Epithelial cell of prostate (primary cell): ENCODE measurements at regions not wholly inside any gene's neighbourhood (a gene's known extent, or its start where the extent isn't known, plus 50 kb on each side); places are given as distances from the start of the nearest gene placed in this dataset.

ENCODE experiments used
- DNase-seq: peaks from one replicate; pipeline ENCODE4 v3.0.0-alpha.2; 2011; ENCODE audit warnings: low read depth, low spot score
- H3K27ac ChIP-seq: fragments of 450-650 bp; 2 replicates; pipeline ENCODE4 v1.5.1; 2017; ENCODE audit warnings: mild to moderate bottlenecking

GRCh38 chr13:81821259-81821658 lies 1480.3 kb upstream of the SPRY2 start:
- no peak for DNase-seq
- no peak overlapping the region for H3K27ac ChIP-seq

- H3K27ac ChIP-seq = no peak overlapping the region
- DNase-seq = no peak
These were observed 1459.5 kb upstream of the SPRY2 start for GRCh38 chr13:81800433-81800832.

DNA sequence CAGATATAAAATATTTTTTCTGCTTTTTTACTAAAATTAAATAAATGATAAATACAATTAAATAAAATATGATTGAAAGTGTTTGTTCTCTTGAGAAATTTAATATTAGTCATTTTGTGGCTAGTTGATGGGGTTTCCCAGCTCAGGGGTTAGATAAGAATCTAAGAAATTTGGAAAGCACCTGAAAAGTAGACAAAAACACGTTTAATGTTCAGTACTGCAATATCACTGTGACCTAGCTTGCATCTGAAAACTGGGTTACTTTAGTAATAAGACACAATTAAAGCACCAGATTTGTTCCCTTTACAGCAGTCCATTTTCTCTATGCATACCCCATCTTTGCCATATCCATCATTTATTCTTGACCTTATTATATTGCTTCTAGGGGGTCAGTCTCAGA lies 1454.8 kb upstream of the SPRY2 start:
- no peak for DNase-seq
- H3K27ac ChIP-seq = no peak overlapping the region

GRCh38 chr13:81791641-81792040 lies 1450.7 kb upstream of the SPRY2 start:
- no peak overlapping the region for H3K27ac ChIP-seq
- no peak for DNase-seq

DNA sequence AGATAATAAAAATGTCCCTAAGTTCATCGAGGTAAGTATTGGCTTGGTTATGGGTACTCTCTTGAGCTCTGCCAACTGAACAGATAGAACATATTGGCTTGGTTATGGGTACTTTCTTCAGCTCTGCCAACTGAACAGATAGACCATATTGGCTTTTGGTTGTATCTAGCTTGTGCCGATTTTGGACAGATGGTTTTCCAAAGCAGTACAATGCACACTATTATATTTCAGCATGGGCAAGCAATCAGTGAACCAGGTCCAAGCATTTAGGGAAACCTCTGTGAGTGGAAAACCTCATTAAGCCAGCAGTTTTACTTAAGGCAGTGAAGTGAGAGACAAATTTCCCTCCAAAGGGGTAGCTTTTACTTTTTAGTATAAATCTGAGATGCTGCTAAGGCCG lies 1440.5 kb upstream of the SPRY2 start:
- DNase-seq = no peak
- no peak overlapping the region for H3K27ac ChIP-seq

DNA sequence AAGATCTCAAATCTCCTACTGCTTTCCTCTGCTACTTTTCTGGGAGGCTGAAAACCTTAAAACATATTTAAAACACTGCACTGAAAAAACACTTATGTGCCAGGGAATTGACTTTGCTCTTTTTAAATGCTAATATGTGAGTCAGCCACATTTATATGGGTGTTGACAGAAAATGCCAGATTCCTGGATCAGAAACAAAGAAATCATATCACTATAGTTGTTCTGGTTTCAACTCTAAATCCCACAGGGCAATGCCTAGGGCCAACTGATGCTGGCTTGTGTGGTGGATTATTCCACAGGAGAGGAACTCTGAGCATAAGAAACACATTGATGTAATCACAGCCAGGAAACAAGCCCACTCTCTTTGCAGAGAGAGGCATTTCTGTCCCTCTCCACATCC lies 1439.0 kb upstream of the SPRY2 start:
- H3K27ac ChIP-seq = no peak overlapping the region
- DNase-seq = no peak

GRCh38 chr13:81778350-81778749 lies 1437.4 kb upstream of the SPRY2 start:
- no peak overlapping the region for H3K27ac ChIP-seq
- DNase-seq = no peak

DNA sequence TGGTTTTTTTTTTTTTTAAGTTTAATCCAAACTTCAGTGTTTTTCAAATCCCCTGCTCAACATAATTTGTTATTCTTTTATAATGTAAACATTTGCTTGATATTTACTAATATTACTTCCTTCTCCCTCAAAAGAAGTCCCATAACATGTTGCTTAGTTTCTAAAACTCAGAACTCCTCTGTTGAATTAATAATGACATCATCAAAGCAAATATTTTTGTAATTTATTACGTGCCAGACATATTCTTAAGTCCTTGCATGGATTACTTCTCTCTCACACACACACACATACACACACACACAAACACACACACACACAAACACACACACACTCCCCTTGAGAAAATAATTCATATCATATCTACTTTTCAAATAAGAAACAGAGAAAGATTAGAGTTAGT lies 1432.3 kb upstream of the SPRY2 start:
- DNase-seq = no peak
- no peak overlapping the region for H3K27ac ChIP-seq

DNA sequence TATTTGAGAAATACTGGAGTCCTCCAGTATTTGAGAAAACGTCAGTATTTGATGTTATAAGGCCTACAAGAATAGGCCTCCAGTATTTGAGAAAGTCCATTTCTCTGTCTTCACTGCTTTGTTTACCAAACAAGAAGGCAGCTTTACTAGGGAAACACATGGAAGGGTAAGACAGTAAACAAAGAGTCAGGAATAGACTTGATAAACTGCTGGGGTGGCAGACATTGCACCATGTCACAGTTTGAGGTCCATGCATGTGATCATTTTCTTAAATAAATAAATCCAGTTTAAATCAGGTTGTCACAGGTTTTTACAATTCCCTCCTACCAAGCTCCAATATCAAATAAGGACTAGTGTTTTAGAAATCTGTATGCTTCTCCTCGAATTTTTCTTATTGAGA lies 1431.0 kb upstream of the SPRY2 start:
- no peak for DNase-seq
- H3K27ac ChIP-seq = no peak overlapping the region

DNA sequence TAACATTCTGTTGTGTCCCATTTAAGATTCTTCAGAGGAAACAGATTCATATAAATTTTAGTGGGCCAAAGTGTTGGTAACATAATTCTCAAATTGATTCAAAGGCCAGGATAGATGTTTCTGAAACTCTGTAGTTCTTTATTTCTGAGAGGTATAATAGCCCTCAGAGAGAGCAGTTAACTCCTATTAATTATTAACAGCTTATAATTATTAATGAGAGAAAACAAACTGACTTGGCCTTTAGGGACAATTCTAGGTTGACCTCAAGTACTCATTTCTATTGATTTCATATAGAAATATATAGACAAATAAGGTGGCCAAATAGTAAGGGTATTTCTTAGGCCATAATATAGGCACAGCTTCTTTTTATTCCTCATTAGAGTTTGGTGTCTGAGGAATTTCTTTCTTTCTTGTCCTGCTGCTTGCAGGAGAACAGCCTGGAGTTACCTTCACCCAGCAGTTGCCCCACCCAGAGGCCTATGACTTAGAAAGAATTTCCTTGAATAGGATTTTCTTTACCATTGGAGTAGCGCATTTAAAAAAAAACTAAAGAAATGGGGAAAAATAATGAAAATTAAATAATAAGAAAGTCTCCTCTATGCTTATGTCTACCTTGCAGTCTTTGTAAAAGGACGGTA lies 1430.1 kb upstream of the SPRY2 start:
- H3K27ac ChIP-seq = no peak overlapping the region
- DNase-seq = no peak

DNA sequence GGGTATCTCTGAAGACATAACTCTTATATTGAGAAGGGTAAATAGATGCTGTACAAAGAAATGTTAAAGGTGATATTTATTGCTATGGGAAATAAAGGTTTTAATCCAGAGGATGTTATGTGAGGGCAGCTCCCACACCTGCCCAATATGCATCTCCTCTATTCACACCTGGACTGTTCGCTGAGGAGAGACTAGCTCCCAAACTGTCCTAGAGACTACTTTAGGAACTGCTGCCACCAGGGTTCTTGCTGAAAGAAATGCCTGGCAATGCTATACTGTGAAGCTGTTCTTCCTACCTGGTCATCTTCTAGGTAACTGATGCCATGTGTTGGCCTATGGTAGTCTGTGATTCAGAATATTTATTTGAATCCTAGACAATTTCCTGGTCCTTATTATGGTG lies 1421.5 kb upstream of the SPRY2 start:
- no peak for DNase-seq
- no peak overlapping the region for H3K27ac ChIP-seq

DNA sequence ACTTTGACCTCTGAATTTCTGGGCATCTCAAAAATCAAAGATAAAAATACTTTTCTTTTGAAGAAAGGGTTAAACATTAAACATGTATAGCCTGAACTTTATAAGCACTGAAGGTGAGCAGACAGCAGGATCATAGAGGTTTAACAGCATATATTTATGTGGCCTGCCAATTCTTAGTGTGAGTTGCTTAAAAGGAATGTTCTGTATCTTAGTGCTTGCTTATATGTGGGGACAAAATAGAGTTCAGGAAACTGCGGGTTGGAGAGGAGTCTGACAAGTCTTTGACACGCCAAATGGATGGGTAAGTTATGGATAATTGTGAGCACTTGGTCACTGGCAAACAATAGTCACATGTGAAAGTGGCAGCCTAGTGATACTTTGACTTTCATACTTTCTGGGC lies 1419.4 kb upstream of the SPRY2 start:
- DNase-seq = peak; percentile 12
- no peak overlapping the region for H3K27ac ChIP-seq

GRCh38 chr13:81757348-81757970 lies 1416.5 kb upstream of the SPRY2 start:
- no peak overlapping the region for H3K27ac ChIP-seq
- DNase-seq = no peak

DNA sequence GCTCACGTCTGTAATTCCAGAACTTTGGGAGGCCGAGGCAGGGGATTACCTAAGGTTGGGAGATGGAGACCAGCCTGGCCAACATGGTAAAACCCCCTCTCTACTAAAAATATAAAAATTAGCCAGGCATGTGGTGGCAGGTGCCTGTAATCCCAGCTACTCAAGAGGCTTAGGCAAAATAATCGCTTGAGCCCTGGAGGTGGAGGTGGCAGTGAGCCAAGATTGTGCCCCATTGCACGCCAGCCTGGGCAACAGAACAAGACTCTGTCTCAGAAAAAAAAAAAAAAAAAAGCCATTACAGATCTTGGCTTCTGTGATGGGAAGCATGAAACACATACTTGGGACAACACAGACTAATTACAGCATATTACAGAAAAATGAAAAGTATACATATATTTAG lies 1404.5 kb upstream of the SPRY2 start:
- DNase-seq = no peak
- H3K27ac ChIP-seq = no peak overlapping the region

DNA sequence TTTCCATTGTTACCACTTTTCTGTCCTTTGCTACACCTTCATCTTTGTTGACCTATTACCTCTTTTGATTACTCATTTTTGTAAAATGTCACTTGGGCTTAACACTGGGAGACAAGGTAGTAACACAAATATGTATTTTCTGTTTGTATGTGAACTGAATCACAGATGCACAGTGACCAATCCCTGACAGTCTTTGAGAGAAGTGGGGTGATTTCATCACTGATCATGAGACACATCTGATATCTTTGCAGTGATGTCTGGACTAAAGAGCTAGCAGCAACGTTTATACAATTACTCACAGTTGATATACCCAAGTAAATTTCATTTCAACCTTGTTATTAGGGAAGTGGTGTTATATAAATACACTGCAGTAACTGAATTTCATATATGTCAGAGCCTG lies 1397.4 kb upstream of the SPRY2 start:
- H3K27ac ChIP-seq = peak overlapping the region; percentile 18
- peak; percentile 81 for DNase-seq

GRCh38 chr13:81726037-81726726 lies 1385.3 kb upstream of the SPRY2 start:
- peak overlapping the region; percentile 69 for H3K27ac ChIP-seq
- DNase-seq = peak; percentile 90

DNA sequence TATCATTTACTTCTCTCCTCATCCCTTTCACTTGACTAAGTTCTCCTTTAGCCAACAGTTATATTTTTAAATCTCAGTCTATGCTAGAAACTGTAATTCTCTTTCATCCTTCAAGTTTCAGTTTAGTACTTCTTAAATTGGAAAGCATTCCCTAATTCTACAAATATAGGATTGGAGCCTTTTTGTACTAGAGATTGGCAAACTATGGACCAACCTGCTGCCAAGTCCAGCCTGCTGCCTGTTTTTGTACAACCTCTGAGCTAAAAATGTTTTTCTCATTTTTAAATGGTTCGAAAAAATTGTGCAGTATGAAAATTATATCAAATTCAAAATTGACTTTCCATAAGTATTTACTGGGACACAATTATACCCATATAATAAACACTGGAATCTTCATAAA lies 1381.5 kb upstream of the SPRY2 start:
- no peak for DNase-seq
- H3K27ac ChIP-seq = no peak overlapping the region

- no peak overlapping the region for H3K27ac ChIP-seq
- DNase-seq = no peak
These were observed 1380.5 kb upstream of the SPRY2 start for GRCh38 chr13:81721400-81721799.

DNA sequence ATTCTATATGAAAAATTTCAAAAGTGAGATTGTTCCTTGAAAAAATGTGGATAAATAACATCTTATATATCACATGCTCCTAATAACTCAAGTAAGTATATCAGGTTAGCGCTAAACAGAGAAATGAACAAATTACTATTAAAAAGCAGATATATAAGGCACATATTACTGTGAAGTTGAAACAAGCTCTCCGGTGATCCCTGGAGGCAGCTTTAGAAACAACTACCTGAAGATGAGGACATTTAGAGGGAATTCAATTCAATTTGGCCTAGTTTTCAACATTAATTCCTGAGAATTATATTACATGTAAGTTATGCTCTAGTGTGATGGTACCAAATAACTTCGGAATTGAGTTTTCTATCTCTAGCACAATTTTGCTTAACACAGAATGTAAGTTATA lies 1373.6 kb upstream of the SPRY2 start:
- no peak overlapping the region for H3K27ac ChIP-seq
- DNase-seq = no peak

GRCh38 chr13:81713201-81713600 lies 1372.3 kb upstream of the SPRY2 start:
- DNase-seq = no peak
- no peak overlapping the region for H3K27ac ChIP-seq

DNA sequence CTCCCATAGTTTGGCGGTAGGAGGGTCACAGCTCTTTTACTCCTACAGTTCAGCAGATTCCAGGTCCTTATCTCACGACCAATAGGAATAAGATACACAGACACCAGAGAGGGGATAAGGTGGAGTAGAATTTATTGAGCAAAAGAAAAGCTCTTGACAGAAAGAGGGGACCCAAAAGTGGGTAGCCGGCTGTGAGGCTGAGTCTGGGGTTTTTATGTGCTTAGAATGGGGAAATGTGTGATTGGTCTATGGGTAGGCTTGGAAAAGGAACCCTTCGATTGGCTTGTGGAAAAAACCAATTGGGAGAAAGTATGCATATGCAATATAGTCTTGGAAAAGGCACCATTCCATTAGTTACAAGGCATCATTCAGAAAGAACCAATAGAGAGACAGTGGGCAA lies 1356.9 kb upstream of the SPRY2 start:
- no peak for DNase-seq

DNA sequence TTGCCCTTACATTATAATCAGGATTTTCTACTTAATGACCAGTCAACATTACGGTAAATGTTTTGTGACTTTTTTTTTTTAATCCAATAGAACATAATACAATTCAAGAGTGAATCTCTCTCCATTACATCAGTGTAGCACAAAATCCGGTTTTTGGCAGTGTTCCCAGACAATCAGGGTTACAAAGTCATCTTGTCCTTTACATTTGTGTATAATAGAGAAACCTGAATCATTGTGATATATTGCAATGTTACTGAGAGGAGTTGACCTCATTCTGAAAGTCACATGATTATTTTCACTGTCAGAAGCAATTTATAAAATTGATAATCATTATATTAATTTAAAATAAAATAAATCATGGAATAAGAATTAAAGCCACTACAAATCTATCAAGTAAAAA lies 1346.0 kb upstream of the SPRY2 start:
- DNase-seq = no peak
- no peak overlapping the region for H3K27ac ChIP-seq

More for the DNA sequence above, 1356.9 kb upstream of the SPRY2 start:
- no peak overlapping the region for H3K27ac ChIP-seq
